ENCODE measurements at regions not wholly inside any gene's neighbourhood (a gene's known extent, or its start where the extent isn't known, plus 50 kb on each side); places are given as distances from the start of the nearest gene placed in this dataset.

DNA sequence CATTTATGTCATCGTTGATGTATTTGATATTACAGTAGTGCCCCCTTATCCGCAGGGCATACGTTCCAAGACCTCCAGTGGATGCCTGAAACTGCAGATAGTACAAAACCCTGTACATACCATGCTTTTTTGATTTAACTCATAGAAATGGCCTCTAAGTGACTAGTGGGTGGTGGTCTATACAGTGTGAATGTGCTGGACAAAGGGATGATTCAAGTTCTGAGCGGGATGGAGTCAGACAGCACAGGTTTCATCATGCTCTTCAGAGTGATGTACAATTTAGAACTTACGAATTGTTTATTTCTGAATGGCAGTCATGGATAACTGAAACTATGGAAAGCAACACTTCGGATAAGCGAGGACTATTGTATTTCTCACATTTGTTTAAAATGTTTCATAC, 473.1 kb upstream of the FANCL start:
- no peak for TF ChIP-seq POLR2AphosphoS5 (IDR thresholded peaks at IDR 0.05; ENCODE audit: low read depth, low read length)
- TF ChIP-seq, protein P1, sequence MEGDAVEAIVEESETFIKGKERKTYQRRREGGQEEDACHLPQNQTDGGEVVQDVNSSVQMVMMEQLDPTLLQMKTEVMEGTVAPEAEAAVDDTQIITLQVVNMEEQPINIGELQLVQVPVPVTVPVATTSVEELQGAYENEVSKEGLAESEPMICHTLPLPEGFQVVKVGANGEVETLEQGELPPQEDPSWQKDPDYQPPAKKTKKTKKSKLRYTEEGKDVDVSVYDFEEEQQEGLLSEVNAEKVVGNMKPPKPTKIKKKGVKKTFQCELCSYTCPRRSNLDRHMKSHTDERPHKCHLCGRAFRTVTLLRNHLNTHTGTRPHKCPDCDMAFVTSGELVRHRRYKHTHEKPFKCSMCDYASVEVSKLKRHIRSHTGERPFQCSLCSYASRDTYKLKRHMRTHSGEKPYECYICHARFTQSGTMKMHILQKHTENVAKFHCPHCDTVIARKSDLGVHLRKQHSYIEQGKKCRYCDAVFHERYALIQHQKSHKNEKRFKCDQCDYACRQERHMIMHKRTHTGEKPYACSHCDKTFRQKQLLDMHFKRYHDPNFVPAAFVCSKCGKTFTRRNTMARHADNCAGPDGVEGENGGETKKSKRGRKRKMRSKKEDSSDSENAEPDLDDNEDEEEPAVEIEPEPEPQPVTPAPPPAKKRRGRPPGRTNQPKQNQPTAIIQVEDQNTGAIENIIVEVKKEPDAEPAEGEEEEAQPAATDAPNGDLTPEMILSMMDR (IDR thresholded peaks at IDR 0.05): no peak
